ENCODE measurements at regions not wholly inside any gene's neighbourhood (a gene's known extent, or its start where the extent isn't known, plus 50 kb on each side); places are given as distances from the start of the nearest gene placed in this dataset.
"Not testable (repeated sequence)": the region's sequence is repeated elsewhere in the genome, so short reads cannot be mapped to it uniquely, and the experiment has no call there.

DNA sequence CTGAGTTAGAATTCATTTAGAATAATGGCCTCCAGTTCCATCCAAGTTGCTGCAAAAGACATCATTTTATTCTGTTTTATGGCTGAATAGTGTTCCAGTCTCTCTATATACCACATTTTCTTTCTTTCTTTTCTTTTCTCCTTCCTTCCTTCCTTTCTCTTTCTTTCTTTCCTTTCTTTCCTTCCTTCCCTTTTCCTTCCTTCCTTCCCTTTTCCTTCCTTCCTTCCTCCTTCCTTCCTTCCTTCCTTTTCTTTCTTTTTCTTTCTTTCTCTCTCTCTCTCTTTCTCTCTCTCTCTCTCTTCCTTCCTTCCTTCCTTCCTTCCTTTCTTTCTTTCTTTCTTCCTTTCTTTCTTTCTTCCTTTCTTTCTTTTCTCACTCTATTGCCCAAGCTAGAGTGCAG lies 330.2 kb downstream of the TSN start:
- POLR2A ChIA-PET, CTCF ChIA-PET: not testable (repeated sequence)

DNA sequence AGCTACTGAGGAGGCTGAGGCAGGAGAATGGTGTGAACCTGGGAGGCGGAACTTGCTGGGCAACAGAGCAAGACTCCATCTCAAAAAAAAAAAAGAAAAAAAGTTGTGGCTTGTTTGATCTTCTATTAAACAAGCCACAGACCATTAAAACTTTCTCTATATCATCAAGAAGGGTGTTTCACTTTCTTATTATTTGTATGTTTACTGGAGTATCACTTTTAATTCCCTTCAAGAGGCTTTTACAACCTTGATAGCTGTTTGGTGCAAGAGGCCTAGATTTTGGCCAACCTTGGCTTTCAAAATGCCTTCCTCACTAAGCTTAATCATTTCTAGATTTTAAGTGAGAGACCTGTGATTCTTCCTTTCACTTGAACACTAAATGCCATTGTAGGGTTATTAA lies 339.1 kb downstream of the TSN start:
- ChIA-PET CTCF (no interaction called here), POLR2A (no interaction called here)

- CTCF ChIA-PET: no interaction called here
- POLR2A ChIA-PET: no interaction called here
Measured at GRCh38 chr2:122096761-122097160, 341.3 kb downstream of the TSN start.

GRCh38 chr2:122098306-122098705 lies 342.9 kb downstream of the TSN start:
- ChIA-PET POLR2A (no interaction called here), CTCF (no interaction called here)

DNA sequence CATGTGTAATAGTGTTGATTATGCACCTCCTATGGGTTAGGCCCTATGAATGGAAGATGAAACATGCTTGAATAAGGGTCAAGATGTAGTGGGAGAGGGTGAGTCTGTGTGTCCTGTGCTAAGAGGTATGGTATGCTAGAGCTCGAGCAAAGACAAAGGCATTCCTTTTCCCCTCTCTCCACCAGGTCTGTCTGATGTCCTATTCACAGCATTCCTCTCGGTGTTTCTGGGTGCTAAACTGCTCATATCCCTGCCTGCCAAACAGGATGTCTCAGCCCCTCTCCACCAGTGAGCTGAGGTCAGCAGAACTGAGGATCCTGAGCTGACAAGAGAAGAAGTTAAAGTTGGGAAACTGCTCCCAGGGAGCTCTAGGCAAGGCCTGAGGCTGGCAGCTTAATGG lies 344.9 kb downstream of the TSN start:
- CTCF ChIA-PET: no interaction called here
- POLR2A ChIA-PET: no interaction called here

- POLR2A ChIA-PET: no interaction called here
- CTCF ChIA-PET: no interaction called here
Measured at GRCh38 chr2:122100756-122101155, 345.3 kb downstream of the TSN start.

- POLR2A ChIA-PET: no interaction called here
- CTCF ChIA-PET: no interaction called here
Measured at GRCh38 chr2:122101319-122101718, 345.9 kb downstream of the TSN start.

DNA sequence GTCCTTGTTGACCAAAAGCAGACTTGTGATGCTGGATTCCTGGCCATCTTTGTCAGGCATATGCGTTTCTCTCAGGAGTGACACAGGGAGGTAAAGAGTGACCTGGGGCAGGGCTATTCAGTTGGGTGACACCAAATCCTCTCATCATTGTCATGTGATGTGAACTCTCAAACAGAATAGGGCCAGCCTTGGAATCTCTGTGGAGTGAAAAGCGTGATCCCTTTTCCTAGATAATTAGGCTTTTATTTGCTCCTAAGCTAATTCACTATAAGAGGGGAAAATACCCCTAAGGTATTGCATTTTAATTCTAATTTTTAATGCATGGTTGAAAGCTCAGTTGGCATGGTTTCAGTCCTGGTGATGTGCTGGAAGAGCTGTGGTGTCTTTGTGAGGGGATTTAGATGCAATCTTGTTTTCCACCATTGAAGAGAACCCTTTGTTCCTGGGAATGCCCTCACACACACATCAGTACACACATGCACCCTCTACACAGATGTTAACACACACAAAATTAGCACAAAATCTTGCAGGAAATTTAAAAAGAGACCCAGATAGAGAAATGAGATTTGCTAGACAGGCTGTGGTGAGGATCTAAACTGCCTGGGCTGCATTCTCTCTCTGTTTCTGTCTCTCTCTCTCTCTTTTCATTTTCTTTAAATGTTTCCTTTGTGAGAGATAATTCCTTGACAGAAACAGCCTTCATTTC lies 349.9 kb downstream of the TSN start:
- CTCF ChIA-PET: no interaction called here
- POLR2A ChIA-PET: no interaction called here

DNA sequence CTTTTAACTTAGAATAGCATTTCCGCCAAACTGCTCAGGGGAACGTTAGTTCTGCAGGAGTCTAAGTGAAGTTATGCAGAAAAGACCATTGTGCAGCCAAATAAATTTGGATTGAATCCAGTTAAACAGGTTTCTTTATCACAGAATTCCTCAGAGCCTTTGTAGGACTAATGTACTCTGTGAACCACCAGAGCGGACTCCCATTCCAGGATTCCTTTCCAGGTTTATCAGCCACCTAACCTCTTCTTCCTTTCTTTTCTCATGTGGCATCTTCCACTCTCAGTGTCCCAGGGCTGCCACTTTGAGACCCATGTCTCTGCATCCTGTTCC lies 350.4 kb downstream of the TSN start:
- CTCF ChIA-PET: no interaction called here
- POLR2A ChIA-PET: no interaction called here

DNA sequence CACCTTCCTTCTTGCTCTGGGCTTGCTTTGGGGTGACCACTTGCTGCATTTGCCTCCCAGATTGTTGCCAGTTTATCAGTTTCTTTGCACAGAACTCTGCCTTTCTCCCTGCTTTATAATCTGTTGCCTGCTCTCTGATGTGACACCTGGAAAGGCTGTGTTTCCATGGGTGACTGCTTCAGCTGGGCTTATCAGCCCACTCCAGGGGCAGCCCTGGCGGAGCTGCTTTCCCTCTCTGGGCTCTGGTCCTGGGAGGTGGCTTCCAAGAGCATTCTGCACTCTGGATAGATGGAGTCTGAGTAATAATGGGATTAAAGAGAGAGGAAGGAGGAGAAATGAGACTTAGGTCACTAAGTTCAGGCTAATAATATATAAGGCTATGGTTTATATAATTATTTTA lies 352.7 kb downstream of the TSN start:
- ChIA-PET CTCF (no interaction called here), POLR2A (no interaction called here)

GRCh38 chr2:122112216-122113005 lies 357.0 kb downstream of the TSN start:
- CTCF ChIA-PET: no interaction called here

DNA sequence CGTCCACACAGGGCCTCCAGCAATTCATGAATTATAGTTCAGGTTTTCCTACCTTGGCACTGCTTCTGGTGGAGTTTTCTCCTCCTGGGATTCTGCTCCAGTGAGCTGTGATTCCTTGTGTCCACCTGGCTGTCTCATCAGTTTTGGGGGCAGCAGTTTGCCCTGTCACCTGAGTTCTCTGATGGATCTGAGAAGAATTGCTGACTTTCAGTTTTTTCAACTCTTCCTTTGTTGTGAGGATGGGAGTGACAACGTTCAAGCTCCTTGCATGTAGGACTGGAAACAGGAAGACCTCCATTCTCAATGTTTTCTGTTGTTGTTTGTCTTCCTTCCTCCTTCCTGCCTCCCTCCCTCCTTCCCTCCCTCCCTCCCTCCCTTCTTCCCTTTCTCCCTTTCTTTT lies 359.0 kb downstream of the TSN start:
- ChIA-PET CTCF (interaction anchor here (0.6 kb wide), 1 partner anchor 30 kb away, joined by 5 read pairs; no protein-coding TSS in a partner anchor), POLR2A (no interaction called here)

More at GRCh38 chr2:122112216-122113005, 357.0 kb downstream of the TSN start:
- POLR2A ChIA-PET: no interaction called here

DNA sequence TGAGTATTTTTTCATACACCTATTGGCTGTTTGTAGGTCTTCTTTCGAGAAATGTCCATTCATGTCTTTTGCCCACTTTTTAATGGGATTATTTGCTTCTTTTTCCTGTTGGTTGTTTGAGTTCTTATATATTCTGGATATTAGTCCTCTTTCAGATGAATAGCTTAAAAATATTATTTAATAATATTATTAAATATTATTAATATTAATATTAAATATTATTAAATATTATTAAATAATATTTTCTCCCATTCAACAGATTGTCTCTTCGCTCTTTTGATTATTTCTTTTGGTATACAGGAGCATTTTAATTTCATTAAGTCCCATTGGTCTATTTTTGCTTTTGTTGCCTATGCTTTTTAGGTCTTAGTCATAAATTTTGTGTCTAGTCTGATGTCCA lies 361.9 kb downstream of the TSN start:
- CTCF ChIA-PET: no interaction called here
- POLR2A ChIA-PET: no interaction called here

GRCh38 chr2:122129399-122129798 lies 373.9 kb downstream of the TSN start:
- ChIA-PET CTCF (no interaction called here), POLR2A (no interaction called here)

DNA sequence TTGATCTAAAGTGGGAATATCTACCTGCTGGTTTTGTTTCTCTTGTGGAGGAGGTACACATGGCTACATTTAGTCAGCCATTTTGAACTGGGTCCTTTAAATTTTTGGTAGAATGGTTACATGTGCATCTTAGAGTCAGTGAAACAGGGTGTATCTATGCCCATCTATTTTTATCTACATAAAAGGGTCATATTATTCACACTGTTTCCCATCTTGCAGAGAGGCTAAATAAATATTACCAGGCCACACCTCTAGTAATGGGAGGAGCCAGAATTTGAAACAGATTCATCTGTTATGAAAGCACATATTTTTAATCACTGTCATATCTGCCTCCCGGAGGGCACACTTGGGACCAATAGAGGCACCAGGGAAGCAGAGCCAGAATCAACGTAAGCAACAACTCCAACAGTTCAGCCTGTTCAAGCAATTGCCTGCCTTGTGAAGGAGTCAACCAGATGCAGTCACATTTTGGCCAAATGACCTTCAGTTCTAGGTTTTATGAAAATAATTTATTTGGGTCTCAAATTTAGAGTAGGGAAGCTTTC lies 376.8 kb downstream of the TSN start:
- ChIA-PET CTCF (no interaction called here), POLR2A (no interaction called here)

DNA sequence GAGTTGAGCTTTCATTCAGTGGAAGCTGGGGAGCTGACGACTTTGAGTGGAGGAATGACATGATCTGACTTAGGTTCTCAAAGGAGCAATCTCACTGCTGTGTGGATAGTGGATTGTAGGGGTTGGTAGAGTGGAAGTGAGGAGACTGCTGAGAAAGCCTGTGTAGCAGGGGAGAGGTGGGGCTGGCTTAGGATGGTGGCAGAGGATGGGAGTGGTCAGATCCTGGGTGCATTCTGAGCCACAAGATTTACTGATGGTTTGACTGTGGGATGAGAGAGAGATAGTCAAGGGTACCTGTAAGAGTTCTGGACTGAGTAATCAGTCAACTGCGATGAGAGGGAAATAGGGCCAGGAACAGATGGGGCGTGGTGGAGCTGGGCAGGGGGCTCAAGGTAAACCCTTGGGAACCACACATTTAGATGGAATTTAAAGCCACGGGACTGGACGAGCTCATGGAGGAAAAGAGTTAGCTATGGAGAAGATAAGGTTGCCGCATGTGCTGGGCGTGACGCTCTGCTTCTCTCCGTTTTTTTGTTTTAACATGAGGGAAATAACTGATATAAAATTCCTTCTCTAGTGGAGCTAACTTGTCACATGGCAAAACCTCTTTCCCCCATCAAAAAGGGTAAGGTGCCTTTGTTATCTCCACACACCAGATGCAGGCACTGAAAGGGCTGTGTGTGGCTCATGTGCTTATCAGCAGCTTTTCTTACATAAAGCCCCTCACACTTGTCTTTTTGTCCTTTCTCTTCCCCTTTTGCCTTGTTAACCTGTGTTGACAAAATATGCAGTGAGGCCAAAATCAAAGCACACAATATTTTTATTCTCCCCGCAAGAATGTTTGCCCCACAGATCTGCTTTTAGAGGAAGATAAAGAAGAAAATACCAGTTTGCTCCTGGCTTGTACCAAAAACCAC lies 379.8 kb downstream of the TSN start:
- ChIA-PET POLR2A (no interaction called here), CTCF (interaction anchor here (1.6 kb wide), 1 partner anchor 141 kb away, joined by 3 read pairs; no protein-coding TSS in a partner anchor)

GRCh38 chr2:122136056-122136455 lies 380.6 kb downstream of the TSN start:
- CTCF ChIA-PET: interaction anchor here (1.6 kb wide), 1 partner anchor 142 kb away, joined by 3 read pairs; no protein-coding TSS in a partner anchor

DNA sequence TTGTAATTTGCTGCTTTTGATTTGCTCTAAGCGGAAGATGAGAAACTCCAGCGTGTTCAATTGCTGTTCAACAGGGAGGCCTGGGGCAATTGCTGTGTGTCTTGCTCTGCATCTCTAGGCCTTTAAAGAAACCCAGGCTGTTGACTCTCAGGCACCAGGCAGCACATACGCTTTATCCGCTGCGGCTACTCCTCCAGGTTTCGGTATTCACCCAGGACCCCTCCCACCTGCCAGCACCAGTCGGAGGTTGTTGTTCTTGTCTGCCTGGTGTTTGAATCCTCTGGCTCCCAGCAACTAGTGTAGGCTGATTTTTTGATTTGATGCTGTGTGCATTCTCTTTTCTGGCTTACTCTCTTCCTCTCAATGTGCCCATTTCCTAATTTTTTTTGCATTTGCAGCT lies 383.1 kb downstream of the TSN start:
- CTCF ChIA-PET: no interaction called here

More at GRCh38 chr2:122136056-122136455, 380.6 kb downstream of the TSN start:
- POLR2A ChIA-PET: no interaction called here

GRCh38 chr2:122139739-122140420 lies 384.4 kb downstream of the TSN start:
- ChIA-PET CTCF (no interaction called here), POLR2A (no interaction called here)

More for the DNA sequence above, 383.1 kb downstream of the TSN start:
- POLR2A ChIA-PET: no interaction called here

DNA sequence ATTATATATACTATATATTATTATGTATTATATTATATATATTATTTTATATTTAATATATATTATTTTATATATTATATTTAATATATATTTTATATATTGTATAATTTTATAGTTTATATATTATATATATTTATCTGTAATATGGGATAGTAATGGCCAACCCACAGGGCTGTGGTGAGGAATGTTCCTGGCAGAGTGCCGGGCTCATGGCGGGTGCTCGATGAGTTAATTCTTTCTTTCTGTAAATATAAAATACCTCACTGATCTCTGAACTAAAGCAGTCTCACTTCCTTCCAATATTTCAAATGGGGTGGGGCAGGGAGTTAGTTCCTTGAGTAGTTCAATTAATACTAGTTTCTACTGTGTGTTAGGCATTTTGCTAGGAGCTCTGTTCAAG lies 389.4 kb downstream of the TSN start:
- POLR2A ChIA-PET: no interaction called here

More for the DNA sequence above, 389.4 kb downstream of the TSN start:
- CTCF ChIA-PET: no interaction called here

Data from activated CD8-positive, alpha-beta memory T cell treated with anti-CD3 and anti-CD28 coated beads for 36 hours (primary cell).